ENCODE measurements at regions not wholly inside any gene's neighbourhood (a gene's known extent, or its start where the extent isn't known, plus 50 kb on each side); places are given as distances from the start of the nearest gene placed in this dataset.

DNA sequence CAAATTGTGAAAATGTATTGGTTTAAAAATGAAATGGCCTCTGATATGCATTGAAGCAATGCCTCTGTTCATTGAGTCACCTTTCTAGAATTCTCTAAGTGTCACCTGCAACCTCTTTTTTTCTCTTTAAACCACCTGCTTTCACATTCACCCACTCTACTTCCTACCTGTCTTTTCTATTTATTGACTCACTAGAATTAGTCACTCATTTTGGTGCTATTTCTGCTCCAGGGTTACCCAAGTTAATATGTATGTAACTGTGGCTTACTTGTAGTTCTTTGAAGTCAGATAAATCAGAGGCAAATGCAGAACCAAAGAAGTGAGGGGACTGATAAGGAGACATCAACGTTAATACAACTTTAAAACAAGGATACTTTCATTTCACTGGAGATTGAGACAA, 674.7 kb downstream of the CCSER2 start:
- H3K36me3 ChIP-seq (replicated peaks in 1 of 2; ENCODE audit: insufficient read depth in 1 of 2, low read depth in 2 of 2): no peaks in the 10 kb centered on the region
- WGBS, 2 donors: 3 to 18% methylated on average over 1 of the region's 1 CpG
- intact Hi-C loops (cut with DNase I): no loop called here
- H3K9me3 ChIP-seq: no peaks in the 10 kb centered on the region
- ATAC-seq: no peak
- TF ChIP-seq, protein P1, sequence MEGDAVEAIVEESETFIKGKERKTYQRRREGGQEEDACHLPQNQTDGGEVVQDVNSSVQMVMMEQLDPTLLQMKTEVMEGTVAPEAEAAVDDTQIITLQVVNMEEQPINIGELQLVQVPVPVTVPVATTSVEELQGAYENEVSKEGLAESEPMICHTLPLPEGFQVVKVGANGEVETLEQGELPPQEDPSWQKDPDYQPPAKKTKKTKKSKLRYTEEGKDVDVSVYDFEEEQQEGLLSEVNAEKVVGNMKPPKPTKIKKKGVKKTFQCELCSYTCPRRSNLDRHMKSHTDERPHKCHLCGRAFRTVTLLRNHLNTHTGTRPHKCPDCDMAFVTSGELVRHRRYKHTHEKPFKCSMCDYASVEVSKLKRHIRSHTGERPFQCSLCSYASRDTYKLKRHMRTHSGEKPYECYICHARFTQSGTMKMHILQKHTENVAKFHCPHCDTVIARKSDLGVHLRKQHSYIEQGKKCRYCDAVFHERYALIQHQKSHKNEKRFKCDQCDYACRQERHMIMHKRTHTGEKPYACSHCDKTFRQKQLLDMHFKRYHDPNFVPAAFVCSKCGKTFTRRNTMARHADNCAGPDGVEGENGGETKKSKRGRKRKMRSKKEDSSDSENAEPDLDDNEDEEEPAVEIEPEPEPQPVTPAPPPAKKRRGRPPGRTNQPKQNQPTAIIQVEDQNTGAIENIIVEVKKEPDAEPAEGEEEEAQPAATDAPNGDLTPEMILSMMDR (IDR thresholded peaks at IDR 0.05): no peak
- no peak for TF ChIP-seq POLR2A (IDR thresholded peaks at IDR 0.05)
- DNase-seq: no peak
- no peak overlapping the region for H3K4me3 ChIP-seq
- H3K27ac ChIP-seq: no peak overlapping the region
- H3K4me1 ChIP-seq: no peaks in the 10 kb centered on the region
- H3K27me3 ChIP-seq: no peaks in the 10 kb centered on the region

DNA sequence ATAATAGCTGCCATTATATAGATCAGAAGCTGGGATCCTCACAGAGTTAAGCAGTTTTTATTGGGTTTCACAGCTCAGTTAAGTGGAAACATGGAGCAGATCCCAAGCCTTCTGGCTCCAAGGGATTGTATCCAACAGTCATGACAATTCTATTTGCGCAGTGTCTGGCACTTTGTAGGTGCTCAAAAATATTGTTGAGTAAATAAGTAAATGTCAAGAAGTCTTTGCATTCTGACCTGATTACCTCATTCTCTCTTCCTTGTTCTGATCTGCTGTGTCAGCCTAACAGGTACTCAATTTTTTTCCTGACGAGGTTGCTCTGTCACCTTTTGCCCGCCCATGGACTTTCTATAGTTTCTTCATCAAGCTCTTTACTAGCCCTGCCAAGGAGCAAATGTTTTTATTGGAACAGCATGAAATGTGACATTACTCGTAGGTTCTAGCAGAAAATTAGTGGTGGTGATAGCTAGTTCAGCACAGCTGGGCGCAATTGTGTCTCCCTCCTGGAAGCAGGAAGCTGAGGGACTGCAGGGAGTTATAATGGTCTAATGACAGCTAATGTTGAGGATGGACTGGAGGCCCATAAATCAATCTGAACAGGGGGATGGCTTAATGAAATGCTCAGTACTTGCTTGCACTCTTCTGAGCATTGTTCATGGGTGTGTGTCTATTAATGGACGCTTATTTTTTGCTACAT, 680.2 kb downstream of the CCSER2 start:
- Histone ChIP-seq H3K4me1 (peaks cover 31% of the 10 kb centered on the region), H3K27me3 (no peaks in the 10 kb centered on the region), H3K27ac (peak overlapping the region; percentile 17 to 73 (median 62)), H3K9me3 (no peaks in the 10 kb centered on the region), H3K4me3 (no peak overlapping the region), H3K36me3 (replicated peaks in 1 of 2; ENCODE audit: insufficient read depth in 1 of 2, low read depth in 2 of 2) (no peaks in the 10 kb centered on the region)
- DNase-seq: peak; percentile 48 to 83 (median 63)
- TF ChIP-seq, protein P1 (IDR thresholded peaks at IDR 0.05): no peak
- TF ChIP-seq POLR2A (IDR thresholded peaks at IDR 0.05): no peak
- peak; percentile 97 for ATAC-seq
- 40 to 50% methylated on average over 6 of the region's 6 CpGs for WGBS, 2 donors
- intact Hi-C loops (cut with DNase I): no loop called here

DNA sequence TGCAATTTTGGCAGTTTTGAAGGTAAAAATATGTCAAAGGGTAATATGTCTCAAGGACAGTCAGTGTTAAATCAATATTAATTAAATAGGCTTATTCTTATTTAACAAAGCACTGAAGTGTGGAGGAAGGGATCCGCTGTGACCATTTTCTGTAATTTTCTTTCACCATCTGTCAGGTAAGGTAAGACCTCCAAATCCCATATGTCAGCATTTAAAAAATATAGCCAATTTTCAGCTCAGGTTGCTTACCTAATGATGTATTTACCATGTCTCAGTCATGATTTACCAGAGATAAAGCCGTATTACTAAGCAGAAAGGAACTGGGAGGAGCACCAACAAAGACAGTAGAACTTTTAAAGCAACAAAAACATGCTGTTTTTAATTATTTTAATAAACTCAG, 683.9 kb downstream of the CCSER2 start:
- 58% methylated on average over 2 of the region's 2 CpGs for WGBS, 2 donors
- intact Hi-C loops (cut with DNase I): no loop called here
- DNase-seq: no peak
- H3K36me3 ChIP-seq (replicated peaks in 1 of 2; ENCODE audit: insufficient read depth in 1 of 2, low read depth in 2 of 2): no peaks in the 10 kb centered on the region
- no peak overlapping the region for H3K4me3 ChIP-seq
- peaks cover 31% of the 10 kb centered on the region for H3K4me1 ChIP-seq
- H3K9me3 ChIP-seq: no peaks in the 10 kb centered on the region
- TF ChIP-seq, protein P1 (IDR thresholded peaks at IDR 0.05): no peak
- TF ChIP-seq POLR2A (IDR thresholded peaks at IDR 0.05): no peak
- H3K27ac ChIP-seq: no peak overlapping the region
- no peaks in the 10 kb centered on the region for H3K27me3 ChIP-seq
- no peak for ATAC-seq

DNA sequence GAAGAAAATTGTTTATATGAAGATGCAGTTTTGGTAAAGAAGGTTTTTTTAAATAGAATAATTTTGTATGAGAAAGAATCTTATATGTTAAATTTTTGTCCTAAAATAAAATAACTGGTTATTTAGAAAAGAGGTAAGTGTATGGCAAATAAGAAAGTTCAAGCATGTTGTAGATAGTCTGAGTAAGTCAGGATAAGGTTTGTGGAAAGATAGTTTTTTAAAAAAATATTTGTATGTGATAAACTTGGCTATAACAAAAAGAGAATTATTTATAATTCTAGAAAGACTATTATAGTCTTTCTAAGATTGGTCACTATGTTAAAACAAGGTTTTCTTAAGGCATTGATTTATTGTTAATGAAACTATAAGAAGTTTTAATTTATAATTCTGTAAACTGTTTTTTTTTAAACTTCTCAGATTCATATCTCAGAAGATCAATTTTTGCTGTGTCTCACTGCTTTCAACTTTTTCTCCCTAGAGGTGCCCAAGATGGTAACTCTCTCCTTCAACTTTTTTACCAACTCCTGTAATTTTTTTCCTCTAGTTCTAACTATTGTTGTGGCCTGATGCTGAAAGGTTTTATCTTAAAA, 698.6 kb downstream of the CCSER2 start:
- Histone ChIP-seq H3K27ac (no peak overlapping the region), H3K4me3 (no peak overlapping the region), H3K36me3 (replicated peaks in 1 of 2; ENCODE audit: insufficient read depth in 1 of 2, low read depth in 2 of 2) (no peaks in the 10 kb centered on the region), H3K9me3 (no peaks in the 10 kb centered on the region), H3K4me1 (peaks cover under 1% of the 10 kb centered on the region), H3K27me3 (no peaks in the 10 kb centered on the region)
- intact Hi-C loops (cut with DNase I): no loop called here
- ATAC-seq: no peak
- TF ChIP-seq, protein P1 (IDR thresholded peaks at IDR 0.05): no peak
- no peak for TF ChIP-seq POLR2A (IDR thresholded peaks at IDR 0.05)
- no peak for DNase-seq

DNA sequence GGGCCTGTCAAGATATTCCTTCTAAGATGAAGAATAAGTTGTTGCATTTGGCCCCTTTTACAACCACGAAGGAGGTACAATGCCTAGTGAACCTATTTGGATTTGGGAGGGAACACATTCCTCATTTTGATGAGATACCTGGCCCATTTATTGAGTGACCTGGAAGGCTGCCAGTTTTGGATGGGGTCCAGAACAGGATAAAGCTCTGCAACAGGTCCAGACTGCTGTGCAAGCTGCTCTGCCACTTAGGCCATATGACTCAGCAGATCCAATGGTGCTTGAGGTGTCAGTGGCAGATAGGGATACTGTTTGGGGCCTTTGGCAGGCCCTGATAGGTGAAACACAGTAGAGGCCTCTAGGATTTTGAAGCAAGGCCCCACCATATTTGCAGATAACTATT, 704.6 kb downstream of the CCSER2 start:
- intact Hi-C loops (cut with DNase I): no loop called here
- no peak for ATAC-seq
- no peak overlapping the region for H3K4me3 ChIP-seq
- no peaks in the 10 kb centered on the region for H3K36me3 ChIP-seq (replicated peaks in 1 of 2; ENCODE audit: insufficient read depth in 1 of 2, low read depth in 2 of 2)
- no peaks in the 10 kb centered on the region for H3K27me3 ChIP-seq
- TF ChIP-seq, protein P1 (IDR thresholded peaks at IDR 0.05): no peak
- TF ChIP-seq POLR2A (IDR thresholded peaks at IDR 0.05): no peak
- WGBS, 2 donors: 67 to 91% methylated on average over 1 of the region's 1 CpG
- H3K9me3 ChIP-seq: no peaks in the 10 kb centered on the region
- peak in 2 of 4 donors; percentile 12 to 18 for DNase-seq
- H3K27ac ChIP-seq: no peak overlapping the region
- no peaks in the 10 kb centered on the region for H3K4me1 ChIP-seq
